ENCODE measurements at regions not wholly inside any gene's neighbourhood (a gene's known extent, or its start where the extent isn't known, plus 50 kb on each side); places are given as distances from the start of the nearest gene placed in this dataset.

GRCh38 chr21:27498025-27498424 lies 531.1 kb upstream of the ADAMTS5 start:
- no peak for DNase-seq (ENCODE audit: low read depth)
- no peak overlapping the region for H3K4me3 ChIP-seq (replicated peaks; ENCODE audit: low read depth, low read length)
- no peak for TF ChIP-seq CTCF (IDR thresholded peaks at IDR 0.05; ENCODE audit: low read length, missing control alignments)

GRCh38 chr21:27495836-27496235 lies 528.9 kb upstream of the ADAMTS5 start:
- no peak overlapping the region for H3K4me3 ChIP-seq (replicated peaks; ENCODE audit: low read depth, low read length)
- no peak for TF ChIP-seq CTCF (IDR thresholded peaks at IDR 0.05; ENCODE audit: low read length, missing control alignments)
- DNase-seq (ENCODE audit: low read depth), result no peak

- no peak overlapping the region for H3K4me3 ChIP-seq (replicated peaks; ENCODE audit: low read depth, low read length)
- no peak for DNase-seq (ENCODE audit: low read depth)
- TF ChIP-seq CTCF (IDR thresholded peaks at IDR 0.05; ENCODE audit: low read length, missing control alignments), result no peak
These were observed 526.7 kb upstream of the ADAMTS5 start for GRCh38 chr21:27493542-27493941.

- DNase-seq (ENCODE audit: low read depth), result no peak
- no peak overlapping the region for H3K4me3 ChIP-seq (replicated peaks; ENCODE audit: low read depth, low read length)
- TF ChIP-seq CTCF (IDR thresholded peaks at IDR 0.05; ENCODE audit: low read length, missing control alignments), result no peak
These were observed 520.8 kb upstream of the ADAMTS5 start for GRCh38 chr21:27487676-27488075.

- no peak for TF ChIP-seq CTCF (IDR thresholded peaks at IDR 0.05; ENCODE audit: low read length, missing control alignments)
- peak; percentile 51 for DNase-seq (ENCODE audit: low read depth)
- H3K4me3 ChIP-seq (replicated peaks; ENCODE audit: low read depth, low read length), result no peak overlapping the region
These were observed 514.0 kb upstream of the ADAMTS5 start for GRCh38 chr21:27480841-27481261.

GRCh38 chr21:27477296-27477695 lies 510.4 kb upstream of the ADAMTS5 start:
- no peak overlapping the region for H3K4me3 ChIP-seq (replicated peaks; ENCODE audit: low read depth, low read length)
- TF ChIP-seq CTCF (IDR thresholded peaks at IDR 0.05; ENCODE audit: low read length, missing control alignments), result no peak

GRCh38 chr21:27476696-27477095 lies 509.8 kb upstream of the ADAMTS5 start:
- peak; percentile 70 for TF ChIP-seq CTCF (IDR thresholded peaks at IDR 0.05; ENCODE audit: low read length, missing control alignments)
- no peak overlapping the region for H3K4me3 ChIP-seq (replicated peaks; ENCODE audit: low read depth, low read length)
- peak; percentile 65 for DNase-seq (ENCODE audit: low read depth)

More at GRCh38 chr21:27477296-27477695, 510.4 kb upstream of the ADAMTS5 start:
- no peak for DNase-seq (ENCODE audit: low read depth)
